Mesodermal cell (in vitro differentiated cells): ENCODE measurements at regions not wholly inside any gene's neighbourhood (a gene's known extent, or its start where the extent isn't known, plus 50 kb on each side); places are given as distances from the start of the nearest gene placed in this dataset.
"Not testable (repeated sequence)": the region's sequence is repeated elsewhere in the genome, so short reads cannot be mapped to it uniquely, and the experiment has no call there.

Source experiments
- H3K27ac ChIP-seq: 2 replicates; pipeline ENCODE4 v1.7.0; 2013; ENCODE audit warnings: mild to moderate bottlenecking, low read depth, low read length, moderate library complexity; ENCODE audit not compliant: severe bottlenecking
- H3K36me3 ChIP-seq: 2 replicates; pipeline ENCODE4 v1.7.1; 2013; ENCODE audit warnings: mild to moderate bottlenecking, low read length, moderate library complexity; ENCODE audit not compliant: control insufficient read depth, insufficient read depth
- H3K4me1 ChIP-seq: one replicate; pipeline ENCODE4 v1.7.1; 2013; ENCODE audit warnings: mild to moderate bottlenecking, low read length; ENCODE audit not compliant: insufficient read depth, control insufficient read depth, poor library complexity, severe bottlenecking
- H3K4me3 ChIP-seq: 2 replicates; pipeline ENCODE4 v1.7.0; 2013; ENCODE audit warnings: low read length, control low read depth, mild to moderate bottlenecking; ENCODE audit not compliant: insufficient read depth, poor library complexity, severe bottlenecking; ENCODE audit errors: extremely low read depth
- H3K9me3 ChIP-seq: 2 replicates; pipeline ENCODE4 v1.7.1; 2013; ENCODE audit warnings: mild to moderate bottlenecking, low read length, moderate library complexity; ENCODE audit not compliant: control insufficient read depth
- WGBS, 2 experiments: methylation state at CpG; one replicate each; pipeline ENCODE4 v1.1.5; 2013; ENCODE audit warnings: missing lambda C conversion rate in 2 of 2; ENCODE audit not compliant: insufficient coverage in 2 of 2; 5-methylcytosine and 5-hydroxymethylcytosine counted together

DNA sequence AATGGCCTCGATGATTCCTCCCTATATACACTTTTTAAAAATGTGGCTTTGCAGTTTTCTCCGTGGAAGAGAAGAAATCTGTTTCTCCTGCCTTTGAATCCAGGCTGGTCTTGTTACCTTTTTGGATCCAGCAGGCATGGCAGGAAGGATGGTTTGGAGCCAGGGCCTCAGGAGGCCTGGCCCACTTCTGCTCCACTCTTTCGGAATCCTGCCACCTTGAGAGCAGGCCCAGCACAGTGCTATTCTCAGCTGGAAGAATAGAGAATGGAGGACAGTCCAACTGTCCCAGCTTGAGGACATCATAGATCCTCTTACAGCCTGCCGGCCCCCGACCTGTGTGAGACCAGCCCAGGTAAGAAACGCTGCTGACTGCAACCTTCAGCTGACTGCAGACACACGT, 421.5 kb downstream of the FUT8 start:
- Histone ChIP-seq H3K4me1 (no peaks in the 10 kb centered on the region), H3K36me3 (no peaks in the 10 kb centered on the region), H3K4me3 (no peak overlapping the region), H3K27ac (no peak overlapping the region), H3K9me3 (no peaks in the 10 kb centered on the region)
- 95% methylated on average over 5 of the region's 7 CpGs for WGBS, 2 experiments

- H3K27ac ChIP-seq: no peak overlapping the region
- no peak overlapping the region for H3K4me3 ChIP-seq
- H3K36me3 ChIP-seq: no peaks in the 10 kb centered on the region
- 81 to 83% methylated on average over 2 to 6 of the region's 6 CpGs for WGBS, 2 experiments
- H3K9me3 ChIP-seq: no peaks in the 10 kb centered on the region
- no peaks in the 10 kb centered on the region for H3K4me1 ChIP-seq
Observed at GRCh38 chr14:65834812-65835211, 422.3 kb downstream of the FUT8 start.

DNA sequence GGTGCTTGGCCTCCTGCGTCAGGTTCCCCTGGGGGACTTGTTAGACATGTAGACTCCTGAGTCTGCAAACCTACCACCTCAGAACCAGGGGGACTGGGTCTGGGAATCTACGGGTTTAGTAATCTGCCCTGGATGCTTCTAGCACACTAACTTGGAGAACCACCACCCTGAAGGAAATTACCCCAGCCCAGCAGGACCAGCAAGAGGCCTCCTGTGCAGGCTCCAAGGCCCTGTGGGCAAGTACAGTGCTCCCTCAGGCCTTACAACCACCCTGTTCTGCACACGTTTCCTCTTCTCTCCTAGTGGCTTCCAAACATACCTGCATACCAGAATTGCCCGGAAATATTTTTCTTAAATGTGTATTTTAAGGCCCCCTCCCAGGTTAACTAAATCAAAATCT, 423.0 kb downstream of the FUT8 start:
- H3K4me1 ChIP-seq: no peaks in the 10 kb centered on the region

GRCh38 chr14:65838565-65838964, 426.0 kb downstream of the FUT8 start:
- no peak overlapping the region for H3K27ac ChIP-seq

More for the DNA sequence above, 423.0 kb downstream of the FUT8 start:
- H3K9me3 ChIP-seq: no peaks in the 10 kb centered on the region
- no peaks in the 10 kb centered on the region for H3K36me3 ChIP-seq
- 73 to 87% methylated on average over 2 of the region's 4 CpGs for WGBS, 2 experiments
- no peak overlapping the region for H3K27ac ChIP-seq
- H3K4me3 ChIP-seq: no peak overlapping the region

DNA sequence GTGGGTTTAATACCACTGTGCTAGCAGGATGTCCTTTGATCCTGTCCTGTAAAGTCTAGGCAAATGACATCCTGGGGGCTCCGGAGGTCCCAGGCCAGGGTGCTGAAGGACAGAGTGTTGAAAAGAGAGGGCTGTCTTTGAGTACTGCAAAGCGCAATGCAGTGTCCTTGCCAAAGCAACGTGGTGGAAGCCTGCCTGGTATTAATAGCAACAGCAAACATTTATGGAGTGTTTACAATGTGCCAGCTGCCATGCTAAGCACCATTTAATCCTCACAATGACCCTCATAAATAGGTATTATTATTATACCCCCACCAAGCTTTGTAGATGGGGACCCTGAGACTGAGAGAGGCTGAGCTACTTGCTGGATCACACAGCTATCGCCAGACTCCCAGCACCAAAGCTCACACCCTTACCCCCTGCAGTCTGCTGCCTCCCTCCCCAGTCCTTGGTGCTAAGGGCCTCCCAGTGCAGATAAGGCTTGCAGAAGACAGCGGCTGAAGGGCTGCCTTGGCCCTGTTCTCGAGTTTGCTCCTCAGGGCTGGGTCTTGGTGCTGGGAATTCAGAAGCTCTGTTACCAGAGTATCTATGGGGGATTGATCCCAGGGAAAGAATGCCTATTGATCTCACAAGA, 427.7 kb downstream of the FUT8 start:
- 78 to 94% methylated on average over 5 to 6 of the region's 6 CpGs for WGBS, 2 experiments
- H3K27ac ChIP-seq: no peak overlapping the region
- H3K4me1 ChIP-seq: no peaks in the 10 kb centered on the region
- no peak overlapping the region for H3K4me3 ChIP-seq
- H3K9me3 ChIP-seq: no peaks in the 10 kb centered on the region
- no peaks in the 10 kb centered on the region for H3K36me3 ChIP-seq

More at GRCh38 chr14:65838565-65838964, 426.0 kb downstream of the FUT8 start:
- no peaks in the 10 kb centered on the region for H3K9me3 ChIP-seq
- H3K36me3 ChIP-seq: no peaks in the 10 kb centered on the region
- WGBS, 2 experiments: 86 to 89% methylated on average over 4 to 5 of the region's 5 CpGs
- no peaks in the 10 kb centered on the region for H3K4me1 ChIP-seq
- H3K4me3 ChIP-seq: no peak overlapping the region

- no peak overlapping the region for H3K27ac ChIP-seq
- no peaks in the 10 kb centered on the region for H3K4me1 ChIP-seq
- no peak overlapping the region for H3K4me3 ChIP-seq
- WGBS, 2 experiments: 57 to 90% methylated on average over 1 of the region's 1 CpG
- no peaks in the 10 kb centered on the region for H3K9me3 ChIP-seq
- H3K36me3 ChIP-seq: no peaks in the 10 kb centered on the region
Observed at GRCh38 chr14:65840786-65841185, 428.3 kb downstream of the FUT8 start.

DNA sequence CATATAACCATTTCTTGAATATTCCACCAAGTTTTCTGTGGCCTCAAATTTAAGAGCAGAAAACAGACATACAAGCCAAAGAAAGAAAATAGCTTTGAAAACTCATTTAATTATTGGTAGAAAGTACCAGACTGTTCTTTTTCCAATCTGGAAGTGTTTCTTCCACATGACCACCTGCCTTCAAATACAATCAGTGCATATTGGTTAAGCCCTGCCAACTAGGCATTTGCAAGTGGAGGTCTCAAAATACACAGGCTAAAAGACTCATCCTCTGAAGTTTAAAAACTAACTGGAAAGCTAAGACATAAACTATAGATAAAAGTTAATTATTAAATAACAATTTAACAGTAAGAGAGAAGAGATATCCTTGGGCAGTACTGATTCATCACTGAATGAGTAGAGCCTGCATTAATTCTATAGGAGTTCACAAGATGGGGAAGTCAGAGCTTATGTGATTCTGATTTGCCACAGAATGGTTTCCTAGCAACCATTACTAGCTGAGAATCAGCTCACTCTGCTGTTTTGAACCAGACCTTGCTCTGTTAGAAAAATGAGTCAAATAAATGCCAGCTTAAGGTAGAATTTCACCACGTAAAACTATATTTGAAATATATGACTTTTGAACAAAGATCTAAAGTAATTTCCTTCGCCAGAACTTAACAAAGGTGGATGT, 433.8 kb downstream of the FUT8 start:
- no CpG with 5 or more reads among the region's 2 CpGs for WGBS, 2 experiments
- Histone ChIP-seq H3K4me1 (no peaks in the 10 kb centered on the region), H3K36me3 (no peaks in the 10 kb centered on the region), H3K9me3 (no peaks in the 10 kb centered on the region), H3K27ac (no peak overlapping the region), H3K4me3 (no peak overlapping the region)

GRCh38 chr14:65847075-65847847, 434.7 kb downstream of the FUT8 start:
- WGBS, 2 experiments: 93% methylated on average over 4 of the region's 7 CpGs; no CpG with 5 or more reads in 1 of the 2 experiments
- no peak overlapping the region for H3K27ac ChIP-seq
- no peaks in the 10 kb centered on the region for H3K9me3 ChIP-seq
- H3K4me1 ChIP-seq: no peaks in the 10 kb centered on the region
- H3K4me3 ChIP-seq: no peak overlapping the region
- H3K36me3 ChIP-seq: no peaks in the 10 kb centered on the region

GRCh38 chr14:65847931-65848330, 435.4 kb downstream of the FUT8 start:
- 86% methylated on average over 2 of the region's 3 CpGs; no CpG with 5 or more reads in 1 of the 2 experiments for WGBS, 2 experiments
- not testable (repeated sequence) for H3K4me3 ChIP-seq, H3K9me3 ChIP-seq, H3K27ac ChIP-seq, H3K36me3 ChIP-seq, H3K4me1 ChIP-seq

- 100% methylated on average over 1 of the region's 3 CpGs; no CpG with 5 or more reads in 1 of the 2 experiments for WGBS, 2 experiments
- H3K36me3 ChIP-seq: no peaks in the 10 kb centered on the region
- H3K27ac ChIP-seq: no peak overlapping the region
- H3K9me3 ChIP-seq: no peaks in the 10 kb centered on the region
- no peaks in the 10 kb centered on the region for H3K4me1 ChIP-seq
- no peak overlapping the region for H3K4me3 ChIP-seq
Observed at GRCh38 chr14:65849091-65849490, 436.6 kb downstream of the FUT8 start.
